Body of pancreas (tissue), 4 donors: ENCODE measurements at regions not wholly inside any gene's neighbourhood (a gene's known extent, or its start where the extent isn't known, plus 50 kb on each side); places are given as distances from the start of the nearest gene placed in this dataset.

Source experiments
- CTCF ChIP-seq, 7 experiments: fragments of 450-650 bp in 4 of 7; fragments of 200-600 bp in 3 of 7; sonication (generic) in 3 of 7; IDR thresholded peaks; one replicate each; pipeline ENCODE4 v1.5.1; 2016 to 2019; ENCODE audit warnings: antibody characterized with exemption in 7 of 7
- POLR2A ChIP-seq, 3 donors: fragments of 450-650 bp; IDR thresholded peaks; one replicate each; pipeline ENCODE4 v1.6.1; 2016; ENCODE audit warnings: antibody characterized with exemption in 3 of 3, mild to moderate bottlenecking in 2 of 3

- TF ChIP-seq CTCF (IDR thresholded peaks at IDR 0.05) = no peak
- TF ChIP-seq POLR2A (IDR thresholded peaks at IDR 0.05) = no peak
Measured at GRCh38 chr21:15359251-15359650, 294.5 kb upstream of the NRIP1 start.
